Heart right ventricle (tissue), 16 donors: ENCODE measurements at regions not wholly inside any gene's neighbourhood (a gene's known extent, or its start where the extent isn't known, plus 50 kb on each side); places are given as distances from the start of the nearest gene placed in this dataset.

ENCODE experiments used
- ATAC-seq, 8 donors: fragments of 200-7000 bp; cut with Tn5 transposase; one replicate each; pipeline ENCODE4 v1.9.1; 2020; ENCODE audit warnings: mild to moderate bottlenecking in 8 of 8, moderate library complexity in 8 of 8, moderate number of reproducible peaks in 1 of 8
- DNase-seq, 2 donors: peaks; one replicate each; pipeline ENCODE4 v3.0.0-alpha.2; 2020
- H3K27ac ChIP-seq, 10 donors: fragments of 200-600 bp; sonication (generic) in 2 of 10; one replicate each; pipeline versions ENCODE4 v1.5.0 to v1.8.0; 2020 to 2022; ENCODE audit warnings: mild to moderate bottlenecking in 3 of 10
- H3K27me3 ChIP-seq, 7 donors: fragments of 200-600 bp; one replicate each; pipeline ENCODE4 v1.8.0; 2021 to 2022; ENCODE audit warnings: mild to moderate bottlenecking in 2 of 7
- H3K36me3 ChIP-seq, 9 donors: fragments of 200-600 bp; sonication (generic) in 1 of 9; one replicate each; pipeline versions ENCODE4 v1.5.0 to v1.8.0; 2020 to 2022; ENCODE audit warnings: mild to moderate bottlenecking in 2 of 9
- H3K4me1 ChIP-seq, 9 donors: fragments of 200-600 bp; sonication (generic) in 1 of 9; one replicate each; pipeline versions ENCODE4 v1.5.0 to v1.8.0; 2020 to 2022; ENCODE audit warnings: mild to moderate bottlenecking in 4 of 9
- H3K4me3 ChIP-seq, 10 donors: fragments of 200-600 bp; sonication (generic) in 2 of 10; one replicate each; pipeline versions ENCODE4 v1.5.0 to v1.8.0; 2020 to 2022; ENCODE audit warnings: mild to moderate bottlenecking in 7 of 10, moderate library complexity in 2 of 10
- H3K9me3 ChIP-seq, 11 donors: fragments of 200-600 bp in 10 of 11; sonication (generic) in 2 of 11; one replicate each; pipeline versions ENCODE4 v1.5.0 to v1.8.0; 2013 to 2022; ENCODE audit warnings: mild to moderate bottlenecking in 2 of 11, control low read depth in 1 of 11, moderate library complexity in 1 of 11
- WGBS, 2 donors: extraction: QIAGEN DNeasy Blood & Tissue Kit; methylation state at CpG; one replicate each; pipeline ENCODE4 v1.1.7; 2013; ENCODE audit warnings: inconsistent platforms in 1 of 2; 5-methylcytosine and 5-hydroxymethylcytosine counted together
- intact Hi-C, 10 donors: fragments of 100-400 bp; cut with DNase I; formaldehyde crosslinking; loops; one replicate each; pipeline versions ENCODE4 v1.11.1 to v1.14.2; 2022
- TF ChIP-seq, protein P1 (sequence below), 9 donors: fragments of 200-600 bp; sonication (generic) in 2 of 9; IDR thresholded peaks; one replicate each; pipeline versions ENCODE4 v1.5.0 to v1.8.0; 2021 to 2022; ENCODE audit warnings: antibody characterized with exemption in 9 of 9, mild to moderate bottlenecking in 5 of 9, moderate library complexity in 1 of 9
- donor health status: Arrhythmogenic right ventricular cardiomyopathy.
- donor health status: ischemic (EF 13 %, LVEDD 7.1; RV severe dilation, severe dysfunction).
- donor health status: healthy with polysubstance abuse.
- donor health status: DM: no; HTN: yes; CAD: no.
- donor health status: DM: no; HTN: no; CAD: no.
- donor health status: ischemic (EF 25% LVEDD 6.9; RV normal size, moderate dysfunction).
- donor health status: ischemic (EF 25% LVEDD 5.7; RV mildly dilated, moderate dysfunction).
- donor health status: healthy.
- donor health status: DM: yes; HTN: yes; CAD: no.
- donor health status: Ischemic cardiomyopathy.
- donor health status: ischemic (EF 35%, LVEDD 5.7; RV mildly dilated, moderate dysfunction).
- donor health status: nonischemic (EF 11% LVEDD 7.7; RV severe dilation, severe dysfunction).
- donor health status: DM: yes; HTN: yes; CAD: no.
- donor health status: PGD.
- donor health status: ischemic (EF 29% LVEDD 5.4; RV normal size, mild dysfunction).
- donor health status: nonischemic (EF 23%, LVEDD 6.1; RV moderate dilation, normal function).

DNA sequence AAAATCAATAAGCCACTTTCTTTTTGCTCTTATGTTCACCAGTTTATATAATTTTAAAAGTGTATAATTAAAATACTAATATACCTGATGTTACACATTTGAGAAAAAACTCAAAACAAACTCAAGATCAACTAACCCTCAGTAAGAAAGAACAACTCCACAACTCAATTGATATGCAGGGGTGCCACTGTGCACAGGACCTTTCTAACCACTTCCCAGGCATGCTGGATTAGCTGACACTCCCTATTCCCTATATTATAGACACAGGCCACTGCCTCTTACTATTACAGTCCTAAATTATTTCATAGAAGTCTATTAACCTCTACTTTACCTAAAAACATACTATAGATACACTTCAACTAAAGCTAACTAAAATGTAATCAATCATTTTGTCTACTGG is 191.7 kb upstream of the KRR1 start:
- no peak overlapping the region for H3K4me3 ChIP-seq
- no peak overlapping the region for H3K27ac ChIP-seq
- intact Hi-C loops, result no loop called here
- H3K9me3 ChIP-seq, result no peaks in the 10 kb centered on the region
- ATAC-seq (no peak), DNase-seq (no peak)
- no peaks in the 10 kb centered on the region for H3K27me3 ChIP-seq
- TF ChIP-seq, protein P1, sequence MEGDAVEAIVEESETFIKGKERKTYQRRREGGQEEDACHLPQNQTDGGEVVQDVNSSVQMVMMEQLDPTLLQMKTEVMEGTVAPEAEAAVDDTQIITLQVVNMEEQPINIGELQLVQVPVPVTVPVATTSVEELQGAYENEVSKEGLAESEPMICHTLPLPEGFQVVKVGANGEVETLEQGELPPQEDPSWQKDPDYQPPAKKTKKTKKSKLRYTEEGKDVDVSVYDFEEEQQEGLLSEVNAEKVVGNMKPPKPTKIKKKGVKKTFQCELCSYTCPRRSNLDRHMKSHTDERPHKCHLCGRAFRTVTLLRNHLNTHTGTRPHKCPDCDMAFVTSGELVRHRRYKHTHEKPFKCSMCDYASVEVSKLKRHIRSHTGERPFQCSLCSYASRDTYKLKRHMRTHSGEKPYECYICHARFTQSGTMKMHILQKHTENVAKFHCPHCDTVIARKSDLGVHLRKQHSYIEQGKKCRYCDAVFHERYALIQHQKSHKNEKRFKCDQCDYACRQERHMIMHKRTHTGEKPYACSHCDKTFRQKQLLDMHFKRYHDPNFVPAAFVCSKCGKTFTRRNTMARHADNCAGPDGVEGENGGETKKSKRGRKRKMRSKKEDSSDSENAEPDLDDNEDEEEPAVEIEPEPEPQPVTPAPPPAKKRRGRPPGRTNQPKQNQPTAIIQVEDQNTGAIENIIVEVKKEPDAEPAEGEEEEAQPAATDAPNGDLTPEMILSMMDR (IDR thresholded peaks at IDR 0.05), result no peak
- H3K36me3 ChIP-seq, result no peaks in the 10 kb centered on the region
- H3K4me1 ChIP-seq, result peaks cover 0 to 63% (median 34%) of the 10 kb centered on the region in 9 donors

DNA sequence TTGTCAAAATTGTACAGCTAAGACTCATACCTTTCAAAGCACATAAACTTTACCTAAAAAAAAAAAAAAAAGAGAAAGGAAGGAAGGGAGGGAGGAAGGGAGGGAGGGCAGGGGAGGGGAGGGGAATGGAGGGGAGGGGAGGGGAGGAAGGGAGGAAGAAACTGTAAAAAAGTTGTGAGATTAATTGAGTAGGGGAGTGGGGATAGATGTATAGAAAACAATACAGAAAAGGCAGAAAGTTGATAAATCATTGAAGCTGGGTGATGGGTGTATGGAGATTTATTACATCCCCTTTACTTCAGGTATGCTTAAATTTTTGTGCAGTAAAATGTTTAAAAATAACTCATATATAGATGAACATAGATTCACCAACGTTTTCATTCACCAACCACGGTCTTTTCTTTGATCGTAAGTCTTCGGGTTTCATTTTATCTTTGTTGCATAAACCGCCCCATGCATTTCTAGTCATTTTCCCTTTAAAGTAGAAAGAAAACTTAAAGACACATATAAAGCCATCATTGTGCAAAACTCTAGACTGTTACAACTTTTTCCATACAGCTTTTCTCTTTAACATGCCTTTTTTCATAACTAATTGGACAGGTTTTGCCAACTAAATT is 191.2 kb upstream of the KRR1 start:
- Histone ChIP-seq H3K36me3 (no peaks in the 10 kb centered on the region), H3K9me3 (no peaks in the 10 kb centered on the region), H3K4me3 (no peak overlapping the region), H3K27me3 (no peaks in the 10 kb centered on the region), H3K27ac (no peak overlapping the region), H3K4me1 (peaks cover 0 to 57% (median 32%) of the 10 kb centered on the region in 9 donors)
- no peak for DNase-seq
- ATAC-seq, result no peak
- intact Hi-C loops, result no loop called here
- TF ChIP-seq, protein P1 (IDR thresholded peaks at IDR 0.05), result no peak
- WGBS, 2 donors, result 47 to 80% methylated on average over 5 of the region's 5 CpGs

DNA sequence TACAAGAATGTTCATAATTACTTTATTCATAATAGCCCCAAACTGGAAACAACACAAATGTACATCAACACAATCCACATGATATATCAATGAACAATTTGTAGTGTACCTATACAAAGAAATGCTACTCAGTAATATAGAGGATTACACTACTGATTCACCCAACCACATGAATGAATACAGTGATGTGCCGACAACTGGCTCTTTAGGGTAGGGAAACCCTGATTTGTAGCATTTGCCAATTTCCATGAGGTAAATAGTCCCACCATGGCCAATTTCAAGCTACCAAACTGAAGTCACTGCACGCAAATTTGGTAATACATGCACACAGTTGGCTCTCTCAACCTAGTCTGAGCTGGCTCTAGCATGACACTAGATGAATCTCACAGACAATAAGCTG is 190.4 kb upstream of the KRR1 start:
- WGBS, 2 donors, result 99% methylated on average over 2 of the region's 2 CpGs
- Histone ChIP-seq H3K4me3 (no peak overlapping the region), H3K4me1 (peaks cover 0 to 50% (median 25%) of the 10 kb centered on the region in 9 donors), H3K36me3 (no peaks in the 10 kb centered on the region), H3K27me3 (no peaks in the 10 kb centered on the region), H3K9me3 (no peaks in the 10 kb centered on the region), H3K27ac (no peak overlapping the region)
- DNase-seq (no peak), ATAC-seq (no peak)
- intact Hi-C loops, result no loop called here
- TF ChIP-seq, protein P1 (IDR thresholded peaks at IDR 0.05), result no peak

DNA sequence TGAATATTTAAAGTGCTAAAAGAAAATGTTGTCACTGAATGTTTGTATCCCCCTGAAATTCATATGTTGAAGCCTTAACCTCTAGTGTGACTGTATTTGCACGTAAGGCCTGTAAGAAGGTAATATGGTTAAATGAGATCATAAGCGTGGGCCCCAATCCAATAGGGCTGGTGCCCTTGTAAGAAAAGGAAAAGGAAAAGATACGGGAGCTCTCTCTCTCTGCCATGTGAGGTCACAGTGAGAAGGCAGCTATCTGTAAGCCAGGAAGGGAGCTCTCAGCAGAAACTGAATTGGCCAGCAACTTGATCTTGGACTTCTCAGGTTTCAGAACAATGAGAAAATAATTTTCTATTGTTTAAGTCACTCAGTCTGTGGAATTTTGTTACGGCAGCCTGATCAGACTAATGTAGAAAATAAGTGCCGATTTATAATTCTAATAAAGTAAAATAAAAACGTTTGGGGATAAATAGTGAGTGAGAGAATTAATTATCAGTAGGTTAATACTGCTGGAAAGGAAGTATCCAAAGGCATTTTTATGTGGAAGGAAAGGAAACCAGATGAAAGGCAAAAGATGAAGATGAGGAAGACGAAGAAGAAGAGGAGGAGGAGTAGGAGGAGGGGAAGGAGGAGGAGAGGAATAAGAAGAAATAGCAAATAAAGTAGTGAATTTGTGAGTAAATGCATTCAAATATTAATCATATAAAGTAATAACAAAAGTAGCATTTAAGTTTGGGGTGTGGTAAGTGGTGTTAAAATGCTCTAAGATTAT is 188.5 kb upstream of the KRR1 start:
- intact Hi-C loops, result no loop called here
- Histone ChIP-seq H3K27me3 (no peaks in the 10 kb centered on the region), H3K4me1 (peaks cover 0 to 30% (median 7%) of the 10 kb centered on the region in 9 donors), H3K36me3 (no peaks in the 10 kb centered on the region), H3K4me3 (no peak overlapping the region), H3K27ac (peak overlapping the region in 7 of 10 donors; percentile 5 to 64 (median 24)), H3K9me3 (no peaks in the 10 kb centered on the region)
- peak in 7 of 8 donors; percentile 20 to 80 (median 71) for ATAC-seq
- TF ChIP-seq, protein P1 (IDR thresholded peaks at IDR 0.05), result no peak
- peak in 1 of 2 donors; percentile 46 for DNase-seq
- WGBS, 2 donors, result 38 to 47% methylated on average over 7 of the region's 7 CpGs
